ENCODE measurements at regions not wholly inside any gene's neighbourhood (a gene's known extent, or its start where the extent isn't known, plus 50 kb on each side); places are given as distances from the start of the nearest gene placed in this dataset.

DNA sequence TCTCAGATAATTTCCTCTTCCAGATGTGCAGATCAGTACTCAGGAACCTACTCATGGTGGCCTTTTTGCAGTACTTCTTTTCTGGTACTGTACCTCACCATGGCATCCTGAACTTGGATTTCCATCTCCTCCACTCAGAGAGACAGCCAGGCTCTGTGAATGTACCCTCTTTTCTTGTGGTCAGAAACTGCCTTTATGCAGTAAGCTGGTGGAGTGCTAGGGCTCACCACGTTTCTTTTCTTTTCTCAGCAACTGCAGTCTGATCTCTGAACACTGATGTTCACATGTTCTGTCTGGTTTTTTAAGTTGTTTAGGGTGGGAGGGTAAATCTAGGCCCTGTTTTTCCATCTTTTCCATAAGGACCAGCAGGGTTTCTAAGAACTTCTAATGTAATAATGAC, 99.8 kb upstream of the NRXN3 start:
- TF ChIP-seq, protein P1, sequence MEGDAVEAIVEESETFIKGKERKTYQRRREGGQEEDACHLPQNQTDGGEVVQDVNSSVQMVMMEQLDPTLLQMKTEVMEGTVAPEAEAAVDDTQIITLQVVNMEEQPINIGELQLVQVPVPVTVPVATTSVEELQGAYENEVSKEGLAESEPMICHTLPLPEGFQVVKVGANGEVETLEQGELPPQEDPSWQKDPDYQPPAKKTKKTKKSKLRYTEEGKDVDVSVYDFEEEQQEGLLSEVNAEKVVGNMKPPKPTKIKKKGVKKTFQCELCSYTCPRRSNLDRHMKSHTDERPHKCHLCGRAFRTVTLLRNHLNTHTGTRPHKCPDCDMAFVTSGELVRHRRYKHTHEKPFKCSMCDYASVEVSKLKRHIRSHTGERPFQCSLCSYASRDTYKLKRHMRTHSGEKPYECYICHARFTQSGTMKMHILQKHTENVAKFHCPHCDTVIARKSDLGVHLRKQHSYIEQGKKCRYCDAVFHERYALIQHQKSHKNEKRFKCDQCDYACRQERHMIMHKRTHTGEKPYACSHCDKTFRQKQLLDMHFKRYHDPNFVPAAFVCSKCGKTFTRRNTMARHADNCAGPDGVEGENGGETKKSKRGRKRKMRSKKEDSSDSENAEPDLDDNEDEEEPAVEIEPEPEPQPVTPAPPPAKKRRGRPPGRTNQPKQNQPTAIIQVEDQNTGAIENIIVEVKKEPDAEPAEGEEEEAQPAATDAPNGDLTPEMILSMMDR (conservative IDR thresholded peaks at IDR 0.05; ENCODE audit: low read length) = no peak
- TF ChIP-seq EZH2phosphoT487 (IDR thresholded peaks at IDR 0.05; ENCODE audit: borderline replicate concordance, low read depth, low read length) = no peak
